ENCODE measurements at regions not wholly inside any gene's neighbourhood (a gene's known extent, or its start where the extent isn't known, plus 50 kb on each side); places are given as distances from the start of the nearest gene placed in this dataset.

- ATAC-seq (ENCODE audit: low read depth) = no peak
- Histone ChIP-seq H3K4me3 (ENCODE audit: severe bottlenecking) (no peak overlapping the region), H3K27ac (ENCODE audit: poor library complexity, severe bottlenecking) (no peak overlapping the region), H3K9me3 (ENCODE audit: severe bottlenecking) (no peaks in the 10 kb centered on the region), H3K4me1 (ENCODE audit: insufficient read depth, poor library complexity, severe bottlenecking) (peaks cover 2% of the 10 kb centered on the region), H3K36me3 (ENCODE audit: low read depth) (no peaks in the 10 kb centered on the region), H3K27me3 (ENCODE audit: insufficient read depth, poor library complexity, severe bottlenecking) (no peaks in the 10 kb centered on the region)
- no peak for TF ChIP-seq CTCF (IDR thresholded peaks at IDR 0.05; ENCODE audit: poor library complexity, severe bottlenecking)
- DNase-seq (ENCODE audit: low spot score) = no peak
These were observed 494.8 kb downstream of the SHQ1 start for GRCh38 chr3:72353236-72354128.

- Histone ChIP-seq H3K27ac (ENCODE audit: poor library complexity, severe bottlenecking) (no peak overlapping the region), H3K4me3 (ENCODE audit: severe bottlenecking) (no peak overlapping the region), H3K4me1 (ENCODE audit: insufficient read depth, poor library complexity, severe bottlenecking) (peaks cover 2% of the 10 kb centered on the region), H3K36me3 (ENCODE audit: low read depth) (no peaks in the 10 kb centered on the region), H3K9me3 (ENCODE audit: severe bottlenecking) (no peaks in the 10 kb centered on the region), H3K27me3 (ENCODE audit: insufficient read depth, poor library complexity, severe bottlenecking) (no peaks in the 10 kb centered on the region)
- ATAC-seq (ENCODE audit: low read depth) = no peak
- TF ChIP-seq CTCF (IDR thresholded peaks at IDR 0.05; ENCODE audit: poor library complexity, severe bottlenecking) = no peak
- no peak for DNase-seq (ENCODE audit: low spot score)
These were observed 496.1 kb downstream of the SHQ1 start for GRCh38 chr3:72352176-72352575.

- no peak overlapping the region for H3K27ac ChIP-seq (ENCODE audit: poor library complexity, severe bottlenecking)
- no peaks in the 10 kb centered on the region for H3K27me3 ChIP-seq (ENCODE audit: insufficient read depth, poor library complexity, severe bottlenecking)
- no peaks in the 10 kb centered on the region for H3K36me3 ChIP-seq (ENCODE audit: low read depth)
- no peaks in the 10 kb centered on the region for H3K9me3 ChIP-seq (ENCODE audit: severe bottlenecking)
- no peak for TF ChIP-seq CTCF (IDR thresholded peaks at IDR 0.05; ENCODE audit: poor library complexity, severe bottlenecking)
- ATAC-seq (ENCODE audit: low read depth) (no peak), DNase-seq (ENCODE audit: low spot score) (no peak)
- H3K4me3 ChIP-seq (ENCODE audit: severe bottlenecking) = no peak overlapping the region
- peaks cover 5% of the 10 kb centered on the region for H3K4me1 ChIP-seq (ENCODE audit: insufficient read depth, poor library complexity, severe bottlenecking)
These were observed 496.7 kb downstream of the SHQ1 start for GRCh38 chr3:72351536-72351935.

GRCh38 chr3:72350761-72351505, 497.3 kb downstream of the SHQ1 start:
- peaks cover 11% of the 10 kb centered on the region for H3K4me1 ChIP-seq (ENCODE audit: insufficient read depth, poor library complexity, severe bottlenecking)
- no peaks in the 10 kb centered on the region for H3K27me3 ChIP-seq (ENCODE audit: insufficient read depth, poor library complexity, severe bottlenecking)
- ATAC-seq (ENCODE audit: low read depth) (no peak), DNase-seq (ENCODE audit: low spot score) (no peak)
- no peak overlapping the region for H3K4me3 ChIP-seq (ENCODE audit: severe bottlenecking)
- no peaks in the 10 kb centered on the region for H3K36me3 ChIP-seq (ENCODE audit: low read depth)
- H3K9me3 ChIP-seq (ENCODE audit: severe bottlenecking) = no peaks in the 10 kb centered on the region
- no peak for TF ChIP-seq CTCF (IDR thresholded peaks at IDR 0.05; ENCODE audit: poor library complexity, severe bottlenecking)
- no peak overlapping the region for H3K27ac ChIP-seq (ENCODE audit: poor library complexity, severe bottlenecking)
